NCI-H460 (cell line): ENCODE measurements at regions not wholly inside any gene's neighbourhood (a gene's known extent, or its start where the extent isn't known, plus 50 kb on each side); places are given as distances from the start of the nearest gene placed in this dataset.

ENCODE experiments used
- DNase-seq: peaks from one replicate; pipeline ENCODE4 v3.0.0-alpha.2; 2016; ENCODE audit warnings: low read depth; ENCODE audit errors: extremely low read depth

DNA sequence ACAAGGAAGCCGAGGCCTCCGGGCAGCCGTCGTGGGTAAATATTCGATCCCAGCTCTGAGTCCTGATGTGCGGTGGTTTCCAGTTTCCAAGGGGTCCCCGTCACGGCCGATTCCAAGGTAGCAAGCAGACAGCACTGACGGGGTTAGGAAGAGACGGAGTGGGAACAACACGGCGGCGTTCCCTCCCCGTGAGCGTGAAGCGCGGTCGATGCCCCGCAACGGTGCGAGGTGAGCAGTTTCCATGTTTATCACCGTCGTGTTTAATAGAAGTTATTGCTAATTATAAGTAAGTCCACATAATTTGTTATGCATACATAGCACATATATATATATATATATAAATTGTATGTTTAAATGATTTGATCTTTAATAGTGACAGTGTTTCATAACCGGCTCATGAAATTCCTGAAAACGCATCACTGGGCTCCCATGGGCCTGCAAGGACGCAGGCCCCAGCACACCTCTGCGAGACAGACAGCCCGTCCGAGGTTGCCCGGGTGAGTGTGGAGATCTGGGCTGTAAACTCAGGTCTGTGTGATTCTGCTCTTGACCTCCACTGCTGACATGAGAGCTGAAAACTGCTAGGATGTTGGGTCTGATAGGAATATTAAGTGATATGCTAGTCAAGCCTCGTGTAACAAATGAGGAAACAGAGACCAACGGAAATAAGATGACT lies 243.5 kb upstream of the SALL3 start:
- no peak for DNase-seq

DNA sequence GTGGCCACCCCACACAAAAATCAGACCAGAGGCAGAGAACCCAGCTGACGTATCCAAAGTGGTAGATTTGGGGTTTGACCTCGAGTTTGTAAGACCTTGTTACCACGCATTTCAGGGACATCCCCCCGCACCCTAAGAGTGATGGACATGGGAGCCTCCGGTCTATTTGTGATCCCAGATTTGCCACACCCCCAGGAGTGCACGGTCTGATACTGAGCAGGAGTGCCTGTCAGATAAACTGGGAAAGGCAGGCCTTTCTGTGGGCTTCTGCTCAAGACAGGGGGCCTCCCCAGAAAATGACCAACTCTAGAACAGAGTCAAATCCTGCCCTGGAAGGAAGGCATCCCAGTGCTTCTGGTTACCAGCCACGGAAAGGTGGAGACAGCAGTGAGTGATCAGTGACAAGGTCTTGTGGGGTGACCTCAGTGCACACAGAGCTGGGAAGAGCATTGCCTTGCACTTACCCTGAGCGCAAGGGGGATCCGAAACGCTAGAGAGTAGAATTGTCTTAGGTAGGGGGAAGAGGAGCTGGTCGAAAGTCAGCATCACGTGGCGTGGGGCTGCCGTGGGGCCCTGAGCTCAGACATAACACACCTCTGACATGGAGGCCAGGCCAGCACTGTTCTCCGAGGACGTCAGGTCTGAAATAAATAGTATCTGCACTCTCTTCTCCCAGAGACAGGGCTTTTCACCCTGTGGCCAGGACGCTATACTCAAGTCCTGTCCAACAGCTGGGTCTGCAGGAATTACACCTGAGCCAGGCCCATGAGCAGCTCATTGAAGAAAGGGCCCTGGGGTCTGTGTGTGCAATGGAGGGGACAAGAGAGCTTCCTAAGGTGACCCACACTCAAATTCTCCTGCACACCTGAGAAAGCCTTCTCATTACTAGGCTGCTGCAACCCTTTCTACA lies 242.4 kb upstream of the SALL3 start:
- DNase-seq: no peak

DNA sequence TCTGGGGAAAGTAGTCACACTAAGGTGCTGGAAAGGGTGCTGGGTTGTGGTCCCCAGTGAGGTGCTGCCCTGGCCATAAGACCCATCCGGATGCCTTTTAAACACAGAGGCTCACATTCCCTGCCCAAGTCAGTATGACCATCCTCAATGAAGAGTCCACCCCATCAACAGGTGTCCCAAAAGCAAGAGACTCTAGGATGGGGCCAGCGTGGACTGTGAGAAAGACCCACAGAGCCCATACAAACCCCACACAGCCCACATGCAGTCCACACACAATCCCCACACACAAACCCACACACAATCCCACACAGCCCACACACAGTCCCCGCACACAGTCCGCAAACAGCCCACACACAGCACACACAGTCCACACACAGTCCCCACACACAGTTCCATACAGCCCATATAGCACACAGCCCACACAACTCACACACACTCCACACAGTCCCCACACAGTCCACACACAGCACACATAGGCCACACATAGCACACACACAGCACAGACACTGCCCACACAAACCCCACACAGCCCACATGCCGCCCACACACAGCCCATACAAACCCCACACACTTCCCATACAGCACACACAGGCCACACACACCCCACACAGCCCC lies 241.4 kb upstream of the SALL3 start:
- DNase-seq: no peak

DNA sequence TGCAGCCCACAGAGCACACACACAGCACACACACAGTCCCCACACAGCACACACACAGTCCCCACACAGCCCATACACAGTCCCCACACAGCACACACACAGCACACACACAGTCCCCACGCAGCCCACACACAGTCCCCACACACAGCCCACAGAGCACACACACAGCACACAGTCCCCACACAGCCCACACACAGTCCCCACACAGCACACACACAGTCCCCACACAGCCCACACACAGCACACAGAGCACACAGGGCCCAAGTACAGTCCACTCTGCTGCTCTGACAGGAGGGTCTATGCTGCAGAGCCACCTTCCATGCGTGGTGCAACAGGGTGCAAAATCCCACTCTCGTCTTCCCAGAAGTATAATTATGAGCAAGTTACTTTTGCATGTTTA lies 240.5 kb upstream of the SALL3 start:
- no peak for DNase-seq

DNA sequence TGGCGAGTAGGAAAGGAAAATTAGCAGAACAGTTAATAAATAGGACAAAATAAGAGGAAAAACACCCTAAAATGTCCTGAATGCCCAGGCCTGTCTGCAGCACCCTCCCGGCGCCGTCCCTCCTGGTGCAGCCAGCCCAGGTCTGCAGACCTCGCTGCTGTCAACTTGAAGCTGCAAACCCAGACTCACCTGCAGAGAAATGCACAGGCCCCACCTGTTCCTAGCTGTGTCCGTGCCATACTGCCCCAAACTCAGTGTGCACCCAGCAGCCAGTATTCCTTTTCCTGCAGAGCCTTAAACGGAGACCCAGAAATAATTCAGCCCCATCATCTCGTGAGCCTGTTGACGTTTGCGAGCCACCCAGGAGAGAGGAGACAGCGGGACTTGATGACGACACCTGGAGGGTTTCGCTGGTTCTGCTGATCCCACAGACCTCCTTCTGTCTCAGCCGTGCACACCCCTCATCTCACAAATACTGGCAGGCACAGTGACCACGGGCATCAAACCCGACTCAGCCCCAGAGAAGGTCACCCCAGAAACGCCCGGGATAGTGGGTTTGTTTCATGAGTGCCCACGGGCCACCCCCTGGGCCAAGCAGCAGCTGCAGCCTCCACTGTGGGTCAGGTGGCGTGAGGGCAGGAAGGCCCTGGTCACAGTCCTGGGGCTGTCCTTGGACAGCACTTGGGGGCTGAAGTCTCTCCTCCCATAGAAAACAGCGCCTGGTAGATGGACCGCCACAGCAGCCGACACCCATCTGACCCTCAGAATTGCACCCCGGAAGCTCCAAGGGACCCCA lies 239.5 kb upstream of the SALL3 start:
- DNase-seq: no peak

DNA sequence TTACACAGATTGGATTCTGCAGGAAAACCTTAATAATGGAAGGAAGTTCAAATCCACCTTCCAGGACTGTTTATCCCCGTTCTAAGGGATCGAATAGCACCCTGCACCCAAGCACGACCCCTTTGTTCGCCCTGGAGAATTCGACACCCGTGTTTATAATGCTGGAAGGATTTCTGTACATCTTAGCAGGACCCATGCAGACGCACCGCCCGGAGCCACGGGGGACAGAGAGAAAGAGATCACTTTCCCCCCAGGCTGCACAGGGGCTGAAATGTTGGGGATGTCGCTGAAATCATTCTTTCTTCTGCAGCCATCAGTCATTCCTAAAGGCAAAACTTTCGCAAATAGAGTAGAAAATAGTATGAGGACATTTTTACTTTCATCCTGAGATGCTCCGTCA lies 238.7 kb upstream of the SALL3 start:
- no peak for DNase-seq

DNA sequence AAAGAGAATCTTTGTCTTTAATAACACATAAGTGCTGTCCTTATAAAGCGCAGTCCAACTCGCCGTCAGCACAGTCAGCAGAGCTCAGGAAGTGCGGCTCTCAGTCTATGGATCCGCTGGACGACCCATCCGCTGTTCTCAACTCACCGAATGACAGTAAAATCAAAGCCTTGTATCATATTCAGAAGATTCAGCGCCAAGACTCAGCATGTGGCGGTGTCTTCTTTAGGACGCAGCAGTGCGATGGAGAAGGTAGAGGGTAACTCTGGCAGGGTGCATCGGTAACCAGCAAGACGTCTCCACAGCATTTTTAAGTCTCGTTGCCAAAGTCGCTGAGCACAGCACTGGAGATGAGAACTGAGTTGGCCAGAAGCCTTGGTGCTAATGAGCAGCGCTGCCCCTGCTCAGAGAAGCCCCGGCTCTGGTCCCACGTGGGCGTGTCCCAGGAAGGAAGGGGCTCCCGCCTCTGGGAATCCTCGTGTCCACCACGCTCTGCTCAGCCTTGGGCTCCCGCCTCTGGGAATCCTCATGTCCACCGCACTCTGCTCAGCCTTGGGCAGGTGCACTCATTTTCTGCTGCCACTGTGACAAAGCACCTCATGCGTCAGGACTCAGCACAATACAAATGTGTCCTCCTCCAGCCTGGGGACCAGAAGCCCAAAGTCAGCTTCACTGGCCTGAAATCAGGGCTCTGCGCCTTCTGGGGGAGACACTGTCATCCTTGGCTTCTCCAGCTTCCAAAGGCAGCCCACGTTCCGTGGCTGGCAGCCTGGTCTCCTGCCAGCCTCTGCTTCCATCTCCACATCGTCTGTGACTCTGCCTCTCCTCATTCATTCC lies 238.0 kb upstream of the SALL3 start:
- DNase-seq: no peak

DNA sequence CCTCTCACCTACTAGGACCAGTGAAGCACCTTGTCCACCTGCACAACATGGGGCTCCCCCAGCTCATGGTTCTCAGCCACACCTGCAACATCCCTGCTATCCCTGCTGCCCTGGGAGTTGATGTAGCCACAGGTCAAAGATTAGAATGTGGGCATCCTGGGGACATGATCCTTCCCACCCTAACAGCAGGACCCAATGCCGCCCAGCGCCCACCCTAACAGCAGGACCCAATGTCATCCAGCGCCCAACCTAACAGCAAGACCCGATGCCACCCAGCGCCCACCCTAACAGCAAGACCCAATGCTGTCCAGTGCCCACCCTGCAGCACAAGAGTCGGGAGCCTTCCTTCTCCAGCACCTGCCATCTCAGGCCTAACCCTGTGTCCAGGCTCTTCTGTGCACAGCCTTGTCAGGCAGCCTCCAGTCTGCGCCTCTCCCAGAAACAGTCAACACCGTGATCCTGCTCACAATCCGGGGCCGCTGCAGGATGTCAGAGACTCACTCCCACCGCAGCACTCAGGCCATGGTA lies 237.3 kb upstream of the SALL3 start:
- no peak for DNase-seq

DNA sequence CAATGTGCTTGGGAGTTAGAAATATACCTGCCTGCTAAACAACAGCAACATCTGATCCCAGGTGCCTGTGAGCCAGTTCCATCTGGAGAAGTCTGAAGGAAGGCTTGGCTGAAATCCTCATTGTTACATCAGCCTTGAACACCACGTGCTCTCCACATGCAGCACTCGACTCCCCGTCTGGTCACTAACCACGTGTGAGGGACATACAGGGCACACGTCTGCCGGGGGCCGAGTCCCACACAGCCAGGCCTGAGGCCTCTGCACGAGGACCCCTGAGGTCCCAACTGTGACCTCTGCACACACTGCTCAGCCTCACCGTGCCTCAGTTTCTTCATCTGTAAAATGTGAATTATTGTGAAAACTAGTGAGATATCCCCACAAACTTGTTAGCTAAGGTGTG lies 236.5 kb upstream of the SALL3 start:
- no peak for DNase-seq

DNA sequence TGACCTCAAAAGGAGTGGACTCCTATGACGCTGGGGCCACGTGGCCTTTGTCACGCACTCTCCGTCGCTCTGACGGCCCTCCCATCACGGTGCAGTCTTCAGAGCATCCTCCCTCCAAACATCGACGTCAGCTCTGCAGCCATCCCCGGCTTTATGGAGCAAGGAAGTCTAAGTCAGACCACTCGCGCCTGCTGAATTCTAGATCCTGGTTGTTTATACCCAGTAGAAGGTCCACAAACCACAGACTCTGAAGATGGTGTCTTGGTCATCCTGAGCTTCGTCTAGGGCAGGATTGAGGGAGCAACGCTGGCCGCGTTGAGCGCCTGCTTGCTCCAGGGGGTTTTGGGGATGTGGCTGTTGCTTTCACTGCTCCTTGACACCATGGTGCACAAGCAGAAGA lies 228.0 kb upstream of the SALL3 start:
- DNase-seq: no peak

DNA sequence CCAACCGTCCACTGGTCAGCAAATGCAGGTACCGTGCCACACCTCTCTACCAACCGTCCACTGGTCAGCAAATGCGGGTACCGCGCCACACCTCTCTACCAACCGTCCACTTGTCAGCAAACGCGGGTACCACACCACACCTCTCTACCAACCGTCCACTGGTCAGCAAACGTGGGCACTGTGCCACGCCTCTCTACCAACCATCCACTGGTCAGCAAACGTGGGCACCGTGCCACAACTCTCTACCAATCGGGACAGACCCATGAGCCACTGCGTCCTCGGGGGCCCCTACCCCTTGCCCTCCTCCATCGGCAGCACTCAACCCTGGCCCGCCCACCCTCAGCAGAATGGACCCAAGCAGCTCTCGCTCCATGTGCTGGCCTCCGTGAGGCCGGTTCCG lies 226.4 kb upstream of the SALL3 start:
- no peak for DNase-seq

DNA sequence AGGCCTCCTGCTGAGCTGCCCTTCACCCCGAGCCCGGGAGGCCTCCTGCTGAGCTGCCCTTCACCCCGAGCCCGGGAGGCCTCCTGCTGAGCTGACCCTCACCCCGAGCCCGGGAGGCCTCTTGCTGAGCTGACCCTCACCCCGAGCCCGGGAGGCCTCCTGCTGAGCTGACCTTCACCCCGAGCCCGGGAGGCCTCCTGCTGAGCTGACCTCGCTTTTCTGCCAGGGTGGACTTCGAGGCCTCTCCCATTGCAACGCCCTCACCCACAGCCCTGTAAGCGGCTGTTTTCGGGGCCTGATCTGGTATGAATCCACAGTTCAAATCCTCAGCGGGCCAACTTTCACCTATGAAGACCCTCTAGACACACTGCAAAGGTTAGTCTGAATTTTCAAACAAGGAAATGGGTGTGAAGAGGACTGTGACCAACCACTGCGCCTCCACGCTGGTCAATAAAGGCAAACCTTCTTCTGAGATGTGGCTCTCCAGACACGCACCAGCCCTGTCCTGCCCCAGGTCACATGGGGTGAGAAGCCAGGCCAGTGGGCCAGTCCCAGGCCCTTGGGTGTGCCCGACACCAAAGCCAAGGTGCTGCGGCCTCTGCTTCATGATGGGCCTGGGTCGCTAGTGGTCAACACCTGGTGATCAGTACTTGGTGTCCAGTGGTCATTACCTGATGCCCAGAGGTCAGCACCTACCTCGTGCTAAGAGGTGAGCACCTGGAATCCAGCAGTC lies 225.1 kb upstream of the SALL3 start:
- DNase-seq: no peak

DNA sequence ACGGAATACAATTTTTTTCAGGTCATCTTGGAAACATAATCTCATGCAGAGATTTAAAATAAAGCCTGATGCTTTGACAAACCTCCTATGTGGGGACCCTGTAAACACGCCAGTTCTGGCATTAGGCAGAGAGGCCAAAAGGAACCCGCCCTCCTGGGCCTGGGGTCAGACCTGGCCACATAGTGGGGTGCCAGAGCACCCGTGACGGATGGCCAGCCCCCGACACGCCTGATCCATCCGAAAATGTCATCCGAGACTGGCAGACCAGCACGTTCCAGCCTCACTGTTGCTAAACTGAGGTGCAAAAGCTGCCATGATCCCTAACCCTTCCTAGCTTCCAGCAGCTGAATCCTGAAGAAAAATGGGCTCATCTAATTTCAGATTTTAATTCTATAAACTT lies 222.6 kb upstream of the SALL3 start:
- no peak for DNase-seq

DNA sequence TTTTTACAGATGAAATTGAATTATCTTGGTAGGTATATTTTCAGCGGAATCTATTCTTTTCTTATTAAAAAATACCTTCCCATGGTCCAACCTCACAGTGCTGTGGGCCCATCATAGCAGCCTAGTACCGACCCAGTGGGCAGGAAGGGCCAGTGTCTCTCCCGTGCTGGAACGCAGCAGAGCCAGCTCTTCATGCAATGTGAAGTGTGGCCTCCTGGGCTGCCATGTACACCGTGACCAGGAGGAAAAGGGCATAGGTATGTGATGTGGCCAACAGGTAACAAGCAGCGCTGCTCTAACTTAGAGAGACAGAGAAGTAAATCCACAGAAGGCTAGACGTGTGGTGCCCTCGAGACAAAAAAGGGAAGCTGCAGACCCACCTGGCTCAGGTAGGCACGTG lies 221.1 kb upstream of the SALL3 start:
- DNase-seq: no peak

DNA sequence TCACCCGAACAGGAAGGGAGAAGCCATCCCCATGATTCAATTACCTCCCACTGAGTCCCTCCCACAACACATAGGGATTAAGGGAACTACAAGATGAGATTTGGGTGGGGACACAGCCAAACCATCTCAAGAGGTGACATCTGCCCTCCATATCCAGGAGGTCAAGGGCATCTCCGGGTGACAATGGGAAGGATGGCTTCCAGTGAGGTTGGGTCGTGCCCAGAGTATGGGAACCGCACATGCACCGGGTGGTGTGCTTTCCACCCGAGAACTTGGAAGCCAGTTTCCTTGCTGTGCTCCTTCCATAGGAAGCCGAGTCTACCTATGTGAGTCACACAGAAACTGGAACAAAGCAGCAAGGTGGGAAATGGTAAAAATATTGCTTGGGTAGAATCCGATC lies 216.9 kb upstream of the SALL3 start:
- no peak for DNase-seq

DNA sequence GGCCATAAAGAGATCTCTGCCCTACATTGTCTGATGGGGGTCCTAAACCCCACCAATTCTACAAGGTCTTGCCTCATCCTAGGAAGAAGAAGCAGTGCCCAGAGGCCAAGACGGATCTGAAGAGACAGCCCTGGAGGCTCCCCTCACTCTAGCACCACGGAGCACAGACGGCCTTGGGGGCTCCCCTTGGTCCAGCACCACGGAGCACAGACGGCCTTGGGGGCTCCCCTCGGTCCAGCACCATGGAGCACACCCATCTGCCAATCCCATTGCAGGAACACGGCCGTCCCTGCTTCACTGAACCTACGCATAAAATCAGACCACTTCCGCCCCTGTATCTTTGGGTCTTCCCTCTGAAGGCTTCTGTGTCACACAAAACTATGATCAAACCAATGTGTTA lies 215.1 kb upstream of the SALL3 start:
- DNase-seq: no peak

DNA sequence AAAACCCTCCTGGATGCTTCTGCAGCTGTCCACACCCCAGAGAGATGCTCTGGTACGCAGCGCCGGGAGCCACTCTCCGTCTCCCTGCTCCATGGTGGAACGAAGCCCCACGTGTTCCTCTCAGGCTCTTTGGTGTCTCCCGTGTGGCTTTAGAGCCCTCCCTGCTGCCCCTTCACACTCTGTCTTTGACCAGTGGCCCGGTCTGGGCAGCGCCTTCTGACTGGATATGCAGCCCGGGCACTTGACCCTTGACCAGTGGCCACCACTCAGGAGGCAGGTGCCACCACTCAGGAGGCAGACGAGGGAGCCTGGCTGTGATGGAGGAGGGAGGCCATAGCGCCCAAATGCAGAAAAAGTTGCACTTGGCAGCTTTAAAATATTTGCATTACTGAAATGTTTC lies 214.5 kb upstream of the SALL3 start:
- no peak for DNase-seq

DNA sequence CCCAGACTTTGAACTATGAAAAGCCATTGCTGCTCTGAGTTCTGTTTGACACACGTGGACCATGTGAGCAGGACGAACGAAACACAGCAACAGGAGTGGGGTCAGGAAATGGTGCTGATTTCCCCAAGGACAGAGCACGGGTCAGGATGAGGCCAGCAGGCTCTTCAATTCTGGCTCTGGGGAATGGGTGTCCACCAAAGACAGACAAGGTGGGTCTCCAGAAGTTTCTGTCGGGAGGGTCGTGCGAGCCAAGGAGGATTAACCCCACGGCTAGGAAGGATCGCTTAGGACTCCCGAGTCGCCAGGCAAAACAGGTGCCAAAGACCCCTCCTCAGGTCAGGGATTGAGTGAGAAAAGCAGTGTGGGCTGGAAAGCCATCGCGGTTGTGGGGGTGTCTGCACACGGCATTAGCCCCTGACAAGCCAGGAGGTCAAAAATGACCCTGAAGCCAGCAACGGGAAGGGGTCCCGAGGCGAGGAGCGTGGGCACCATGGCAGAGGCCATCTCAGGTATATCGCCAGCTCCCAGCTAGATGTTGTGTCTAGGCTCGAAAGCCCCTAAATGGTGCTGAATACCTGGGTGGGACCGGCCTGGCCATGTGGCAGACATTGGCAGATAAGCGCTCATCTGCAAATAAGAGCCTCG lies 213.9 kb upstream of the SALL3 start:
- DNase-seq: no peak
